ENCODE measurements at regions not wholly inside any gene's neighbourhood (a gene's known extent, or its start where the extent isn't known, plus 50 kb on each side); places are given as distances from the start of the nearest gene placed in this dataset.

- no peak for TF ChIP-seq CTCF (IDR thresholded peaks at IDR 0.05; ENCODE audit: extremely low read depth in 1 of 2, insufficient read depth in 1 of 2, low read depth in 1 of 2, low read length in 2 of 2)
- no peak for TF ChIP-seq EZH2 (IDR thresholded peaks at IDR 0.05; ENCODE audit: borderline replicate concordance, low read depth, low read length, severe bottlenecking)
- TF ChIP-seq POLR2A (IDR thresholded peaks at IDR 0.05; ENCODE audit: low read depth, low read length): no peak
- TF ChIP-seq FOS (IDR thresholded peaks at IDR 0.05; ENCODE audit: borderline replicate concordance, insufficient read depth, low read length): no peak
- TF ChIP-seq MAX (IDR thresholded peaks at IDR 0.05; ENCODE audit: insufficient read depth, insufficient read length): no peak
- no peak for TF ChIP-seq JUN (IDR thresholded peaks at IDR 0.05; ENCODE audit: borderline replicate concordance, insufficient read depth, insufficient read length, low read depth)
- TF ChIP-seq GATA2 (IDR thresholded peaks at IDR 0.05; ENCODE audit: insufficient read depth, insufficient read length, low read depth, low read length): no peak
- no peak for TF ChIP-seq POLR2AphosphoS5 (IDR thresholded peaks at IDR 0.05; ENCODE audit: insufficient read depth, low read depth, low read length)
- no peak for TF ChIP-seq MYC (IDR thresholded peaks at IDR 0.05; ENCODE audit: low read depth, low read length)
Measured at GRCh38 chr12:46936042-46936441, 110.2 kb upstream of the SLC38A4 start.

All from endothelial cell of umbilical vein (primary cell).